ENCODE measurements at regions not wholly inside any gene's neighbourhood (a gene's known extent, or its start where the extent isn't known, plus 50 kb on each side); places are given as distances from the start of the nearest gene placed in this dataset.
A peak's percentile ranks its signal among the peaks of the same experiment; 100 is the strongest.

- Mint-ChIP-seq H3K4me1 (no peaks in the 10 kb centered on the region), H3K36me3 (ENCODE audit: low read depth) (no peaks in the 10 kb centered on the region), H3K27me3 (ENCODE audit: low read depth) (no peaks in the 10 kb centered on the region), H3K27ac (no peak overlapping the region), H3K4me3 (no peak overlapping the region), H3K9me3 (no peaks in the 10 kb centered on the region)
- TF ChIP-seq, protein P1, sequence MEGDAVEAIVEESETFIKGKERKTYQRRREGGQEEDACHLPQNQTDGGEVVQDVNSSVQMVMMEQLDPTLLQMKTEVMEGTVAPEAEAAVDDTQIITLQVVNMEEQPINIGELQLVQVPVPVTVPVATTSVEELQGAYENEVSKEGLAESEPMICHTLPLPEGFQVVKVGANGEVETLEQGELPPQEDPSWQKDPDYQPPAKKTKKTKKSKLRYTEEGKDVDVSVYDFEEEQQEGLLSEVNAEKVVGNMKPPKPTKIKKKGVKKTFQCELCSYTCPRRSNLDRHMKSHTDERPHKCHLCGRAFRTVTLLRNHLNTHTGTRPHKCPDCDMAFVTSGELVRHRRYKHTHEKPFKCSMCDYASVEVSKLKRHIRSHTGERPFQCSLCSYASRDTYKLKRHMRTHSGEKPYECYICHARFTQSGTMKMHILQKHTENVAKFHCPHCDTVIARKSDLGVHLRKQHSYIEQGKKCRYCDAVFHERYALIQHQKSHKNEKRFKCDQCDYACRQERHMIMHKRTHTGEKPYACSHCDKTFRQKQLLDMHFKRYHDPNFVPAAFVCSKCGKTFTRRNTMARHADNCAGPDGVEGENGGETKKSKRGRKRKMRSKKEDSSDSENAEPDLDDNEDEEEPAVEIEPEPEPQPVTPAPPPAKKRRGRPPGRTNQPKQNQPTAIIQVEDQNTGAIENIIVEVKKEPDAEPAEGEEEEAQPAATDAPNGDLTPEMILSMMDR (IDR thresholded peaks at IDR 0.05; ENCODE audit: unreplicated experiment in 3 of 3) = no peak
Observed at GRCh38 chr1:105017587-105017986, 1267.9 kb downstream of the AMY1C start.

DNA sequence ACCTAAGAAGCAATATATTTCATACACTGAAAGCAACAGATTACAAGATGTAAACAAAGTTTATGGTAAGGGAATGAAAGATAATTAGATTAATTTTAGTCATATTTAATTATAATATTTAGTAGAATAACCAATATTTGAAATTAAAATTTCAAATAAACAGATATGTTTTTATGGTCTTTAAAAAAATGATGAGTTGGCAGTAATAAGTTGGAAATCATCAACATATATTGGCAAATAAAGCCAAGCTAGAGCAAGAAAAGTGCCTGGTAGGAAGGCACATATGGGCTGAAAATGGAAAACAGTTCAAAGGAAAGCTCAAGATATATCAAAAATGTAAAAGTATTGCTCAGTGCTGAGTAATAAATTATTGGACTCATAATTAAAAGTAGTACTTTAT is 1274.0 kb downstream of the AMY1C start:
- no peaks in the 10 kb centered on the region for H3K9me3 Mint-ChIP-seq
- no peaks in the 10 kb centered on the region for H3K27me3 Mint-ChIP-seq (ENCODE audit: low read depth)
- H3K36me3 Mint-ChIP-seq (ENCODE audit: low read depth) = no peaks in the 10 kb centered on the region
- H3K4me1 Mint-ChIP-seq = no peaks in the 10 kb centered on the region
- no peak overlapping the region for H3K4me3 Mint-ChIP-seq
- no peak overlapping the region for H3K27ac Mint-ChIP-seq
- TF ChIP-seq, protein P1 (IDR thresholded peaks at IDR 0.05; ENCODE audit: unreplicated experiment in 3 of 3) = no peak

DNA sequence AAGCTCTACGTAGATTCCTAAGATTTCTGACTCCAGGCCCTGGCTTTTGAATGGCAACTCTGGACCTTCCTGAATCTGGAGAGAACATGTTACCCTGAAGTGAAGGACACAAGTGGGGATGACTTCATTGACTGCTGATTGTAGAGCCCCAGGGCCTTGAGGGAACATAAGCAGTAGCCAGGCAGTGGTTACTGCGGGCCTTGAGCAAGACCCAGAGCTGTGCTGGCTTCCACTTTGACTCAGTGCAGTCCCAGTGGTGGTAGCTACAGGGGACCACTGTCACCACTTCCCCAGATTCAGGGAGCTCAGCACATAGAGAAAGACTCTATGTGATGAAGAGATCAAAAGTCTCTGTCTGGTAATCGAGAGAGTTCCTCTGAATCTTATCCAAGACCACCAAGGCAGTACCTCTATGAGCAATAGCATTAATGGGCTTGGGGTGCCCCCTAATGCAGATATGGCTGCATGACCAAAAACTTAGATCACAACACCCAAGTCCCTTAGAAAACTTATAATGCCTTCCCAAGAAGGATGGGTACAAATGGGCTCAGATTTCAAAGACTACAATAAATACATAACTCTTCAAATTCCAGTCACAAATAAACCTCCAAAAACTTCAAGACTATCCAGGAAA is 1278.3 kb downstream of the AMY1C start:
- H3K36me3 Mint-ChIP-seq (ENCODE audit: low read depth) = no peaks in the 10 kb centered on the region
- no peak overlapping the region for H3K27ac Mint-ChIP-seq
- TF ChIP-seq, protein P1 (IDR thresholded peaks at IDR 0.05; ENCODE audit: unreplicated experiment in 3 of 3) = peak in 1 of 3 experiments; percentile 9
- H3K27me3 Mint-ChIP-seq (ENCODE audit: low read depth) = no peaks in the 10 kb centered on the region
- H3K9me3 Mint-ChIP-seq = no peaks in the 10 kb centered on the region
- H3K4me1 Mint-ChIP-seq = no peaks in the 10 kb centered on the region
- H3K4me3 Mint-ChIP-seq = no peak overlapping the region

DNA sequence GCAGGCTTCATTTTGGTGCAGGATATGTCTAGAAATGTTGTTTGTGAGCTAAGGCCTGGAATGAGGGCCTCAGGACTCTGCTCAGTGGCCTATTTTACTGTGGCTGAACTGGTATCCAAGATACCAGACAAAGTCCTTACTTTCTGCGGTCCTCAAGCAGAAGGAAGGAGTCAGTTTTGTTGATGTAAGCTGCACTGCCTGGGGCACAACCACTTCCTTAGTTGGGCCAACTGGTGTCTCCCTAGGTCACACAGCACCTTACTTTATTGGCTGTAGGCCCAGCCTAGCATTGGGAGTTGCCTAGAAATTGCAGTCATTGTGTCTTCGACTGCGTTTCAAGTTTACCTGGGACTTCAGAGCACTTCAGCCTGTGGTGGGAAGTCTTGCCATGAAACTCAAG is 1322.7 kb downstream of the AMY1C start:
- Mint-ChIP-seq H3K36me3 (ENCODE audit: low read depth) (no peaks in the 10 kb centered on the region), H3K4me3 (no peak overlapping the region), H3K27ac (no peak overlapping the region), H3K9me3 (peaks cover 12% of the 10 kb centered on the region), H3K4me1 (no peaks in the 10 kb centered on the region), H3K27me3 (ENCODE audit: low read depth) (no peaks in the 10 kb centered on the region)
- TF ChIP-seq, protein P1 (IDR thresholded peaks at IDR 0.05; ENCODE audit: unreplicated experiment in 3 of 3) = no peak

DNA sequence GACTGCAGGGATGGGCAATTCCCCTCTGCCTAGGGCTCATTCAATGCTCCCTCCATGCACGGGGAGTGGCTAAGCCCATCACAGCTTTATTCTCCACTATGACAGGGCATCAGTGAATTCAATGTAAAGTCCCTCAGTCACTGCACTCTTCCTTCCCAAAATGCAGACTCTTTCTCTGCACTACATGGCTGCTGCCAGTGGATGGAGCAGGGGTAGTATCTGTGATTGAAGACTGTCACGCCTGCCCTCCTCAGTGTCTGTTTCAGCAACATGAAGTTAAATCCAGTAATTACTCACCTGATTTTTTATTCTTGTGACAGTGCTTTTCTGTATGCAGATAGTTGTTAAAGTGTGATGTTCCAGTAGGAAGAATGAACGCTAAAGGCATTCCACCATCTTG is 1323.2 kb downstream of the AMY1C start:
- no peaks in the 10 kb centered on the region for H3K27me3 Mint-ChIP-seq (ENCODE audit: low read depth)
- TF ChIP-seq, protein P1 (IDR thresholded peaks at IDR 0.05; ENCODE audit: unreplicated experiment in 3 of 3) = no peak
- H3K27ac Mint-ChIP-seq = no peak overlapping the region
- H3K4me3 Mint-ChIP-seq = no peak overlapping the region
- H3K4me1 Mint-ChIP-seq = no peaks in the 10 kb centered on the region
- peaks cover 9% of the 10 kb centered on the region for H3K9me3 Mint-ChIP-seq
- no peaks in the 10 kb centered on the region for H3K36me3 Mint-ChIP-seq (ENCODE audit: low read depth)

DNA sequence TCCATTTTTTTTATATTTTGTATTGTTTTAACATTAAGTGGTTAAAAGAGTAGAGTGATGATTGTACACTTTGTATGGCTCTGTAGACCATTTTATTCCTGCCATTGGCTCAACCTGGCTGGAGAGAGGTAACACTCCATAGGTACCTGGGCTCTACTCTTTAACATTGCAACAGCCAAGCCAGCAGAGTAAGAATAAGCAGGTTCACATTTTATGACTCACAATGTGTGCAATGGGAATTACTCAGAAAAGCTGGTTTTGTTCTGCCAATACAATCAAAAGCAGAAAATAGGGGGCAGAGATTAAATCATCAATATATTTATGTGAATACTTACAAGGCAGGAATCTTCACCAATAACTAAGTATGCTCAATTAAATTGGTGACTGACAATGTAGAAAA is 1324.0 kb downstream of the AMY1C start:
- no peak overlapping the region for H3K27ac Mint-ChIP-seq
- no peaks in the 10 kb centered on the region for H3K4me1 Mint-ChIP-seq
- peaks cover 4% of the 10 kb centered on the region for H3K9me3 Mint-ChIP-seq
- H3K27me3 Mint-ChIP-seq (ENCODE audit: low read depth) = no peaks in the 10 kb centered on the region
- no peak overlapping the region for H3K4me3 Mint-ChIP-seq
- H3K36me3 Mint-ChIP-seq (ENCODE audit: low read depth) = no peaks in the 10 kb centered on the region
- TF ChIP-seq, protein P1 (IDR thresholded peaks at IDR 0.05; ENCODE audit: unreplicated experiment in 3 of 3) = no peak
